HCT116 (cell line): ENCODE measurements at regions not wholly inside any gene's neighbourhood (a gene's known extent, or its start where the extent isn't known, plus 50 kb on each side); places are given as distances from the start of the nearest gene placed in this dataset.

Source experiments
- ATAC-seq: fragments of 200-7000 bp; cut with Tn5 transposase; 2 replicates; pipeline ENCODE4 v1.9.1; 2020; ENCODE audit warnings: mild to moderate bottlenecking, moderate library complexity
- BruUV-seq: library from RNA; stranded (reverse); fragments of 400-500 nt; replicated peaks from 2 replicates; lab custom pipeline; 2021; lab: Mats Ljungman, UMichigan
- CTCF ChIA-PET: fragments of 300-600 bp; sonication (Branson Sonifier 250); formaldehyde crosslinking; loops from one replicate; lab custom pipeline; 2021; ENCODE audit warnings: antibody characterized with exemption; lab: Charles Lee
- POLR2A ChIA-PET: fragments of 300-600, 350-600 bp; sonication (Branson Sonifier 250); formaldehyde crosslinking; loops from one replicate; lab custom pipeline; 2021; ENCODE audit warnings: antibody characterized with exemption; lab: Charles Lee
- RAD21 ChIA-PET, 2 experiments: fragments of 300-600 bp; sonication (Branson Sonifier 250); formaldehyde crosslinking; loops; one replicate each; lab custom pipeline; 2023; ENCODE audit warnings: low total read pairs in 2 of 2; ENCODE audit not compliant: uncharacterized antibody in 2 of 2, unreplicated experiment in 2 of 2, low non-redundant PET in 1 of 2; lab: Charles Lee
- DNase-seq: peaks from one replicate; pipeline ENCODE4 v3.0.0-alpha.2; 2010; ENCODE audit warnings: low read depth, low spot score
- H2AFZ ChIP-seq: fragments of 200-600 bp; shearing (Covaris generic), sonication (generic); 2 replicates; pipeline ENCODE4 v1.6.1; 2017; ENCODE audit warnings: low read depth, mixed run types, mixed read lengths, antibody characterized with exemption, low read length; ENCODE audit not compliant: poor library complexity, severe bottlenecking
- H3K27ac ChIP-seq: 2 replicates; pipeline ENCODE4 v1.5.1; 2012; ENCODE audit warnings: low read depth, low read length
- H3K27me3 ChIP-seq: fragments of 200-600 bp; sonication (generic); 2 replicates; pipeline ENCODE4 v1.6.1; 2016; ENCODE audit warnings: mixed run types, low read length, mixed read lengths; ENCODE audit not compliant: insufficient read depth
- H3K36me3 ChIP-seq, 2 experiments: fragments of 200-500 bp in 1 of 2; fragments of 200-600 bp in 1 of 2; sonication (Bioruptor generic) in 1 of 2; sonication (generic) in 1 of 2; 2 replicates each; pipeline versions ENCODE4 v1.5.1 to v1.6.1; 2014 to 2016; ENCODE audit warnings: low read length in 2 of 2, inconsistent platforms in 1 of 2, mixed read lengths in 1 of 2, mixed run types in 1 of 2; ENCODE audit not compliant: insufficient read depth in 2 of 2, control insufficient read depth in 1 of 2
- H3K4me1 ChIP-seq, 2 experiments: fragments of 200-600 bp in 1 of 2; sonication (generic) in 1 of 2; 2 replicates each; pipeline versions ENCODE4 v1.5.1 to v1.6.1; 2012 to 2017; ENCODE audit warnings: low read length in 2 of 2, inconsistent platforms in 1 of 2, mild to moderate bottlenecking in 1 of 2, mixed read lengths in 1 of 2, mixed run types in 1 of 2, moderate library complexity in 1 of 2; ENCODE audit not compliant: insufficient read depth in 2 of 2, control insufficient read depth in 1 of 2
- H3K4me2 ChIP-seq: fragments of 200-600 bp; sonication (generic); 2 replicates; pipeline ENCODE4 v1.6.1; 2017; ENCODE audit warnings: mixed run types, low read length, mixed read lengths
- H3K4me3 ChIP-seq, 2 experiments: fragments of 200-600 bp in 1 of 2; sonication (generic) in 1 of 2; replicated peaks in 1 of 2; 2 replicates each; pipeline ENCODE4 v1.5.1; 2011 to 2016; ENCODE audit warnings: low read length in 2 of 2, control low read depth in 1 of 2, low read depth in 1 of 2, mild to moderate bottlenecking in 1 of 2, mixed read lengths in 1 of 2, mixed run types in 1 of 2
- H3K79me2 ChIP-seq: fragments of 200-600 bp; sonication (generic); 2 replicates; pipeline ENCODE4 v1.6.1; 2017; ENCODE audit warnings: mild to moderate bottlenecking, mixed run types, low read length, moderate library complexity, mixed read lengths; ENCODE audit not compliant: insufficient read depth
- H3K9ac ChIP-seq: fragments of 200-600 bp; sonication (generic); 2 replicates; pipeline ENCODE4 v1.6.1; 2016; ENCODE audit warnings: low read length, mixed read lengths
- H3K9me2 ChIP-seq: fragments of 200-600 bp; sonication (generic), shearing (Covaris generic); 2 replicates; pipeline ENCODE4 v1.6.1; 2017; ENCODE audit warnings: mixed run types, mild to moderate bottlenecking, moderate library complexity; ENCODE audit not compliant: insufficient read depth
- H3K9me3 ChIP-seq, 2 experiments: fragments of 200-500 bp in 1 of 2; fragments of 200-600 bp in 1 of 2; sonication (Bioruptor generic) in 1 of 2; sonication (generic) in 1 of 2; 2 replicates each; pipeline ENCODE4 v1.6.1; 2014 to 2017; ENCODE audit warnings: low read length in 2 of 2, mixed read lengths in 2 of 2, inconsistent platforms in 1 of 2, low read depth in 1 of 2, mild to moderate bottlenecking in 1 of 2, mixed run types in 1 of 2, moderate library complexity in 1 of 2; ENCODE audit not compliant: control insufficient read depth in 1 of 2, insufficient read depth in 1 of 2
- H4K20me1 ChIP-seq: fragments of 200-600 bp; sonication (generic), shearing (Covaris generic); 2 replicates; pipeline ENCODE4 v1.6.1; 2017; ENCODE audit warnings: mixed run types, mild to moderate bottlenecking, moderate library complexity; ENCODE audit not compliant: insufficient read depth
- ATF3 ChIP-seq: IDR thresholded peaks from 2 replicates; pipeline ENCODE4 v1.6.1; 2012
- CEBPB ChIP-seq: IDR thresholded peaks from 2 replicates; pipeline ENCODE4 v1.6.1; 2012; ENCODE audit warnings: low read depth
- CTCF ChIP-seq, 3 experiments: fragments of 200-600 bp in 1 of 3; sonication (generic) in 1 of 3; IDR thresholded peaks in 2 of 3; conservative IDR thresholded peaks in 1 of 3; 2 replicates each; pipeline ENCODE4 v1.5.1; 2012 to 2017; ENCODE audit warnings: low read depth in 2 of 3, low read length in 2 of 3, antibody characterized with exemption in 1 of 3, borderline replicate concordance in 1 of 3, control low read depth in 1 of 3, mild to moderate bottlenecking in 1 of 3, mixed read lengths in 1 of 3, mixed run types in 1 of 3, moderate library complexity in 1 of 3; ENCODE audit not compliant: insufficient read depth in 1 of 3
- ELF1 ChIP-seq: IDR thresholded peaks from 2 replicates; pipeline ENCODE4 v1.6.1; 2012; ENCODE audit warnings: low read depth, borderline replicate concordance
- EZH2 ChIP-seq: fragments of 200-600 bp; sonication (generic); IDR thresholded peaks from 2 replicates; pipeline ENCODE4 v1.6.1; 2017; ENCODE audit warnings: antibody characterized with exemption, mixed run types
- EZH2phosphoT487 ChIP-seq: fragments of 200-600 bp; IDR thresholded peaks from 2 replicates; pipeline ENCODE4 v1.6.1; 2018; ENCODE audit warnings: antibody characterized with exemption, borderline replicate concordance
- FOSL1 ChIP-seq: IDR thresholded peaks from 2 replicates; pipeline ENCODE4 v1.6.1; 2012; ENCODE audit warnings: low read depth
- JUND ChIP-seq: IDR thresholded peaks from 2 replicates; pipeline ENCODE4 v1.6.1; 2012
- MAX ChIP-seq: IDR thresholded peaks from 2 replicates; pipeline ENCODE4 v1.6.1; 2012
- REST ChIP-seq: IDR thresholded peaks from 2 replicates; pipeline ENCODE4 v1.6.1; 2012; ENCODE audit warnings: low read depth
- SIN3A ChIP-seq: IDR thresholded peaks from 2 replicates; pipeline ENCODE4 v1.6.1; 2012; ENCODE audit warnings: low read depth
- ZBTB33 ChIP-seq: IDR thresholded peaks from 2 replicates; pipeline ENCODE4 v1.6.1; 2011; ENCODE audit warnings: mild to moderate bottlenecking, low read length, moderate library complexity; ENCODE audit not compliant: insufficient replicate concordance; ENCODE audit errors: extremely low read depth
- ZFX ChIP-seq: fragments of 450-650 bp; IDR thresholded peaks from 2 replicates; pipeline ENCODE4 v1.6.1; 2017
- ZNF274 ChIP-seq: fragments of 200-500 bp; sonication (Bioruptor generic); IDR thresholded peaks from 2 replicates; pipeline ENCODE4 v1.6.1; 2014; ENCODE audit warnings: mild to moderate bottlenecking, low read depth, low read length, inconsistent platforms
- intact Hi-C: fragments of 100-400 bp; cut with micrococcal nuclease; formaldehyde crosslinking; loops from 2 replicates; pipeline ENCODE4 v1.10.0; 2022

- no TSS peak for BruUV-seq
These were observed 226.5 kb upstream of the PELI2 start for GRCh38 chr14:55891692-55892091.

More at GRCh38 chr14:55891692-55892091, 226.5 kb upstream of the PELI2 start:
- Histone ChIP-seq H4K20me1 (no peaks in the 10 kb centered on the region), H3K36me3 (no peaks in the 10 kb centered on the region), H2AFZ (no peak overlapping the region), H3K27ac (no peak overlapping the region), H3K27me3 (no peaks in the 10 kb centered on the region; the same call in 1 of the 2 replicates), H3K4me3 (no peak overlapping the region), H3K79me2 (no peaks in the 10 kb centered on the region), H3K4me1 (no peaks in the 10 kb centered on the region), H3K9me3 (no peaks in the 10 kb centered on the region), H3K9me2 (no peaks in the 10 kb centered on the region), H3K4me2 (no peak overlapping the region), H3K9ac (no peak overlapping the region)
- POLR2A ChIA-PET: no interaction called here
- CTCF ChIA-PET: no interaction called here
- DNase-seq (no peak), ATAC-seq (no peak)
- TF ChIP-seq REST: no peak
- no peak for TF ChIP-seq EZH2
- TF ChIP-seq ELF1: no peak
- no peak for TF ChIP-seq CEBPB
- TF ChIP-seq ZBTB33: no peak
- TF ChIP-seq JUND: no peak
- no peak for TF ChIP-seq SIN3A
- no peak for TF ChIP-seq EZH2phosphoT487
- no peak for TF ChIP-seq CTCF (IDR thresholded peaks at IDR 0.05 in 2 of 3, conservative IDR thresholded peaks at IDR 0.05 in 1 of 3; ENCODE audit: borderline replicate concordance in 1 of 3, insufficient read depth in 1 of 3, low read depth in 2 of 3, low read length in 2 of 3)
- TF ChIP-seq FOSL1: no peak
- TF ChIP-seq ZNF274: no peak
- TF ChIP-seq ATF3: no peak
- TF ChIP-seq MAX: no peak
- TF ChIP-seq ZFX: no peak
- RAD21 ChIA-PET: no interaction called here
- intact Hi-C loops: no loop called here
